WTC11 (cell line): ENCODE measurements at regions not wholly inside any gene's neighbourhood (a gene's known extent, or its start where the extent isn't known, plus 50 kb on each side); places are given as distances from the start of the nearest gene placed in this dataset.

Source experiments
- ATAC-seq: fragments of 200-7000 bp; cut with Tn5 transposase; 2 replicates; pipeline ENCODE4 v1.10.0; 2021; ENCODE audit warnings: mild to moderate bottlenecking, moderate library complexity
- CTCF ChIA-PET: fragments of 300-600 bp; sonication (Branson Sonifier 250); formaldehyde crosslinking; loops from one replicate; lab custom pipeline; 2021; ENCODE audit warnings: antibody characterized with exemption; lab: Charles Lee
- POLR2A ChIA-PET: fragments of 350-600 bp; sonication (Branson Sonifier 250); formaldehyde crosslinking; loops from one replicate; lab custom pipeline; 2021; ENCODE audit warnings: antibody characterized with exemption; lab: Charles Lee
- DNase-seq: peaks from one replicate; pipeline ENCODE4 v3.0.0; 2021; ENCODE audit warnings: low spot score
- H3K27ac Mint-ChIP-seq: 2 replicates; pipeline ENCODE4 v1.8.0; 2021; ENCODE audit warnings: mixed read lengths
- H3K27me3 Mint-ChIP-seq: 2 replicates; pipeline ENCODE4 v1.8.0; 2021; ENCODE audit warnings: low read depth, mild to moderate bottlenecking, moderate library complexity, mixed read lengths
- H3K36me3 Mint-ChIP-seq: 2 replicates; pipeline ENCODE4 v1.8.0; 2021; ENCODE audit warnings: mixed read lengths
- H3K4me1 Mint-ChIP-seq: 2 replicates; pipeline ENCODE4 v1.8.0; 2022; ENCODE audit warnings: mixed read lengths
- H3K4me3 Mint-ChIP-seq: 2 replicates; pipeline ENCODE4 v1.8.0; 2021; ENCODE audit warnings: mild to moderate bottlenecking, moderate library complexity, mixed read lengths
- H3K9me3 Mint-ChIP-seq: 2 replicates; pipeline ENCODE4 v1.8.0; 2021; ENCODE audit warnings: mixed read lengths
- AFF4 ChIP-seq: sonication (generic); formaldehyde crosslinking; IDR thresholded peaks from 2 replicates; pipeline ENCODE4 v1.8.1; 2023; ENCODE audit warnings: mild to moderate bottlenecking, missing genetic modification reagents, borderline replicate concordance
- HMGA2 ChIP-seq: fragments of 250-450 bp; sonication (Bioruptor Pico); IDR thresholded peaks from 2 replicates; pipeline ENCODE4 v1.4.0; 2021; ENCODE audit warnings: mild to moderate bottlenecking, moderate library complexity
- MYBL2 ChIP-seq: sonication (generic); formaldehyde crosslinking; IDR thresholded peaks from 2 replicates; pipeline ENCODE4 v1.8.1; 2023; ENCODE audit warnings: mild to moderate bottlenecking, moderate library complexity, missing genetic modification reagents
- NR3C1 ChIP-seq: sonication (generic); formaldehyde crosslinking; conservative IDR thresholded peaks from 2 replicates; pipeline ENCODE4 v1.8.1; 2023; ENCODE audit warnings: low read depth, mild to moderate bottlenecking, missing genetic modification reagents
- RORB ChIP-seq: fragments of 250-450 bp; sonication (Bioruptor Pico); IDR thresholded peaks from 2 replicates; pipeline ENCODE4 v1.9.0; 2021; ENCODE audit warnings: mild to moderate bottlenecking
- ZNF281 ChIP-seq: sonication (generic); formaldehyde crosslinking; IDR thresholded peaks from 2 replicates; pipeline ENCODE4 v1.8.0; 2023; ENCODE audit warnings: mild to moderate bottlenecking, missing genetic modification reagents
- ZNF671 ChIP-seq: fragments of 250-450 bp; sonication (Bioruptor Pico); IDR thresholded peaks from 2 replicates; pipeline ENCODE4 v1.8.0; 2021; ENCODE audit warnings: mild to moderate bottlenecking
- TF ChIP-seq, protein P1 (sequence below): sonication (generic); formaldehyde crosslinking; IDR thresholded peaks from 2 replicates; pipeline ENCODE4 v1.8.0; 2023; ENCODE audit warnings: missing genetic modification reagents, mild to moderate bottlenecking, borderline replicate concordance
- TF ChIP-seq, protein P2 (sequence below): fragments of 250-450 bp; sonication (Bioruptor Pico); IDR thresholded peaks from 2 replicates; pipeline ENCODE4 v1.8.0; 2021; ENCODE audit warnings: mild to moderate bottlenecking
- TF ChIP-seq, protein P3 (sequence below): fragments of 250-450 bp; sonication (Bioruptor Pico); IDR thresholded peaks from 2 replicates; pipeline ENCODE4 v2.1.2; 2022; ENCODE audit warnings: mild to moderate bottlenecking, moderate library complexity
- TF ChIP-seq, protein P4 (sequence below): sonication (generic); formaldehyde crosslinking; IDR thresholded peaks from 2 replicates; pipeline ENCODE4 v1.8.1; 2022; ENCODE audit warnings: low read depth, mild to moderate bottlenecking, moderate library complexity, missing genetic modification reagents, borderline replicate concordance

- Mint-ChIP-seq H3K36me3 (peaks cover 2% of the 10 kb centered on the region; the same call in 1 of the 2 replicates), H3K27me3 (no peaks in the 10 kb centered on the region; the same call in 1 of the 2 replicates), H3K4me3 (no peak overlapping the region), H3K4me1 (peaks cover 4% of the 10 kb centered on the region; the same call in 1 of the 2 replicates), H3K27ac (no peak overlapping the region), H3K9me3 (peaks cover 37% of the 10 kb centered on the region)
- no peak for ATAC-seq
- CTCF ChIA-PET, result interaction anchor here (0.5 to 1.0 kb wide), 2 partner anchors 18 to 220 kb away, joined by 3 to 5 read pairs; no protein-coding TSS in a partner anchor
- no peak for DNase-seq
- POLR2A ChIA-PET, result no interaction called here
- TF ChIP-seq NR3C1 (CRISPR knock-in tag), result no peak
- TF ChIP-seq, protein P1, sequence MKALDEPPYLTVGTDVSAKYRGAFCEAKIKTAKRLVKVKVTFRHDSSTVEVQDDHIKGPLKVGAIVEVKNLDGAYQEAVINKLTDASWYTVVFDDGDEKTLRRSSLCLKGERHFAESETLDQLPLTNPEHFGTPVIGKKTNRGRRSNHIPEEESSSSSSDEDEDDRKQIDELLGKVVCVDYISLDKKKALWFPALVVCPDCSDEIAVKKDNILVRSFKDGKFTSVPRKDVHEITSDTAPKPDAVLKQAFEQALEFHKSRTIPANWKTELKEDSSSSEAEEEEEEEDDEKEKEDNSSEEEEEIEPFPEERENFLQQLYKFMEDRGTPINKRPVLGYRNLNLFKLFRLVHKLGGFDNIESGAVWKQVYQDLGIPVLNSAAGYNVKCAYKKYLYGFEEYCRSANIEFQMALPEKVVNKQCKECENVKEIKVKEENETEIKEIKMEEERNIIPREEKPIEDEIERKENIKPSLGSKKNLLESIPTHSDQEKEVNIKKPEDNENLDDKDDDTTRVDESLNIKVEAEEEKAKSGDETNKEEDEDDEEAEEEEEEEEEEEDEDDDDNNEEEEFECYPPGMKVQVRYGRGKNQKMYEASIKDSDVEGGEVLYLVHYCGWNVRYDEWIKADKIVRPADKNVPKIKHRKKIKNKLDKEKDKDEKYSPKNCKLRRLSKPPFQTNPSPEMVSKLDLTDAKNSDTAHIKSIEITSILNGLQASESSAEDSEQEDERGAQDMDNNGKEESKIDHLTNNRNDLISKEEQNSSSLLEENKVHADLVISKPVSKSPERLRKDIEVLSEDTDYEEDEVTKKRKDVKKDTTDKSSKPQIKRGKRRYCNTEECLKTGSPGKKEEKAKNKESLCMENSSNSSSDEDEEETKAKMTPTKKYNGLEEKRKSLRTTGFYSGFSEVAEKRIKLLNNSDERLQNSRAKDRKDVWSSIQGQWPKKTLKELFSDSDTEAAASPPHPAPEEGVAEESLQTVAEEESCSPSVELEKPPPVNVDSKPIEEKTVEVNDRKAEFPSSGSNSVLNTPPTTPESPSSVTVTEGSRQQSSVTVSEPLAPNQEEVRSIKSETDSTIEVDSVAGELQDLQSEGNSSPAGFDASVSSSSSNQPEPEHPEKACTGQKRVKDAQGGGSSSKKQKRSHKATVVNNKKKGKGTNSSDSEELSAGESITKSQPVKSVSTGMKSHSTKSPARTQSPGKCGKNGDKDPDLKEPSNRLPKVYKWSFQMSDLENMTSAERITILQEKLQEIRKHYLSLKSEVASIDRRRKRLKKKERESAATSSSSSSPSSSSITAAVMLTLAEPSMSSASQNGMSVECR (CRISPR knock-in tag), result no peak
- TF ChIP-seq, protein P2, sequence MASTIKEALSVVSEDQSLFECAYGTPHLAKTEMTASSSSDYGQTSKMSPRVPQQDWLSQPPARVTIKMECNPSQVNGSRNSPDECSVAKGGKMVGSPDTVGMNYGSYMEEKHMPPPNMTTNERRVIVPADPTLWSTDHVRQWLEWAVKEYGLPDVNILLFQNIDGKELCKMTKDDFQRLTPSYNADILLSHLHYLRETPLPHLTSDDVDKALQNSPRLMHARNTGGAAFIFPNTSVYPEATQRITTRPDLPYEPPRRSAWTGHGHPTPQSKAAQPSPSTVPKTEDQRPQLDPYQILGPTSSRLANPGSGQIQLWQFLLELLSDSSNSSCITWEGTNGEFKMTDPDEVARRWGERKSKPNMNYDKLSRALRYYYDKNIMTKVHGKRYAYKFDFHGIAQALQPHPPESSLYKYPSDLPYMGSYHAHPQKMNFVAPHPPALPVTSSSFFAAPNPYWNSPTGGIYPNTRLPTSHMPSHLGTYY (CRISPR knock-in tag), result no peak
- TF ChIP-seq HMGA2 (CRISPR knock-in tag), result no peak
- TF ChIP-seq ZNF671 (CRISPR knock-in tag), result no peak
- TF ChIP-seq ZNF281 (CRISPR knock-in tag), result no peak
- no peak for TF ChIP-seq MYBL2
- no peak for TF ChIP-seq RORB (CRISPR knock-in tag)
- TF ChIP-seq, protein P3, sequence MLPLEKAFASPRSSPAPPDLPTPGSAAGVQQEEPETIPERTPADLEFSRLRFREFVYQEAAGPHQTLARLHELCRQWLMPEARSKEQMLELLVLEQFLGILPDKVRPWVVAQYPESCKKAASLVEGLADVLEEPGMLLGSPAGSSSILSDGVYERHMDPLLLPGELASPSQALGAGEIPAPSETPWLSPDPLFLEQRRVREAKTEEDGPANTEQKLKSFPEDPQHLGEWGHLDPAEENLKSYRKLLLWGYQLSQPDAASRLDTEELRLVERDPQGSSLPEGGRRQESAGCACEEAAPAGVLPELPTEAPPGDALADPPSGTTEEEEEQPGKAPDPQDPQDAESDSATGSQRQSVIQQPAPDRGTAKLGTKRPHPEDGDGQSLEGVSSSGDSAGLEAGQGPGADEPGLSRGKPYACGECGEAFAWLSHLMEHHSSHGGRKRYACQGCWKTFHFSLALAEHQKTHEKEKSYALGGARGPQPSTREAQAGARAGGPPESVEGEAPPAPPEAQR (CRISPR knock-in tag), result no peak
- no peak for TF ChIP-seq AFF4
- TF ChIP-seq, protein P4, sequence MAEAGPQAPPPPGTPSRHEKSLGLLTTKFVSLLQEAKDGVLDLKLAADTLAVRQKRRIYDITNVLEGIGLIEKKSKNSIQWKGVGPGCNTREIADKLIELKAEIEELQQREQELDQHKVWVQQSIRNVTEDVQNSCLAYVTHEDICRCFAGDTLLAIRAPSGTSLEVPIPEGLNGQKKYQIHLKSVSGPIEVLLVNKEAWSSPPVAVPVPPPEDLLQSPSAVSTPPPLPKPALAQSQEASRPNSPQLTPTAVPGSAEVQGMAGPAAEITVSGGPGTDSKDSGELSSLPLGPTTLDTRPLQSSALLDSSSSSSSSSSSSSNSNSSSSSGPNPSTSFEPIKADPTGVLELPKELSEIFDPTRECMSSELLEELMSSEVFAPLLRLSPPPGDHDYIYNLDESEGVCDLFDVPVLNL (CRISPR knock-in tag), result no peak
These were observed 801.7 kb downstream of the TBC1D22A start for GRCh38 chr22:47564158-47564450.
